Esophagus muscularis mucosa (tissue), 4 donors: ENCODE measurements at regions not wholly inside any gene's neighbourhood (a gene's known extent, or its start where the extent isn't known, plus 50 kb on each side); places are given as distances from the start of the nearest gene placed in this dataset.

Source experiments
- DNase-seq: peaks from one replicate; pipeline ENCODE4 v3.0.0-alpha.2; 2017; ENCODE audit errors: extremely low spot score
- H3K27ac ChIP-seq, 4 donors: fragments of 200-600 bp; sonication (generic); replicated peaks in 1 of 4; 1 replicate in 3 of 4; 2 replicates in 1 of 4; pipeline ENCODE4 v1.5.1; 2016 to 2019; ENCODE audit warnings: mild to moderate bottlenecking in 1 of 4
- H3K27me3 ChIP-seq, 4 donors: fragments of 200-600 bp; sonication (generic); one replicate each; pipeline versions ENCODE4 v1.5.1 to v1.6.0; 2016 to 2019
- H3K36me3 ChIP-seq, 4 donors: fragments of 200-600 bp; sonication (generic); one replicate each; pipeline ENCODE4 v1.5.1; 2016 to 2019
- H3K4me1 ChIP-seq, 4 donors: fragments of 200-600 bp; sonication (generic); one replicate each; pipeline ENCODE4 v1.5.1; 2016 to 2019
- H3K4me3 ChIP-seq, 4 donors: fragments of 200-600 bp; sonication (generic); 1 replicate in 2 of 4; 2 replicates in 2 of 4; pipeline ENCODE4 v1.5.1; 2016 to 2019; ENCODE audit warnings: mild to moderate bottlenecking in 4 of 4, moderate library complexity in 1 of 4
- H3K9me3 ChIP-seq, 4 donors: fragments of 200-600 bp; sonication (generic); 1 replicate in 3 of 4; 2 replicates in 1 of 4; pipeline ENCODE4 v1.5.1; 2016 to 2019
- CTCF ChIP-seq, 3 experiments: fragments of 200-600 bp in 2 of 3; fragments of 450-650 bp in 1 of 3; sonication (generic) in 2 of 3; IDR thresholded peaks; one replicate each; pipeline ENCODE4 v1.5.1; 2017 to 2019; ENCODE audit warnings: antibody characterized with exemption in 3 of 3, mild to moderate bottlenecking in 2 of 3, moderate library complexity in 1 of 3
- EP300 ChIP-seq: sonication (generic); formaldehyde crosslinking; IDR thresholded peaks from one replicate; pipeline ENCODE4 v1.6.1; 2017; ENCODE audit warnings: antibody characterized with exemption
- POLR2A ChIP-seq: fragments of 450-650 bp; IDR thresholded peaks from one replicate; pipeline ENCODE4 v1.6.1; 2017; ENCODE audit warnings: antibody characterized with exemption, moderate library complexity, mild to moderate bottlenecking, low read depth
- POLR2AphosphoS5 ChIP-seq, 2 donors: sonication (generic); formaldehyde crosslinking; IDR thresholded peaks; one replicate each; pipeline ENCODE4 v1.6.1; 2017; ENCODE audit warnings: antibody characterized with exemption in 2 of 2
- WGBS: methylation state at CpG from one replicate; pipeline ENCODE4 v1.1.5; 2018; 5-methylcytosine and 5-hydroxymethylcytosine counted together
- intact Hi-C: fragments of 100-400 bp; cut with DNase I; formaldehyde crosslinking; loops from one replicate; pipeline ENCODE4 v1.15.1; 2023

- H3K4me1 ChIP-seq, result peaks cover 0 to 8% (median 5%) of the 10 kb centered on the region in 4 donors
- intact Hi-C loops, result no loop called here
- TF ChIP-seq POLR2AphosphoS5 (IDR thresholded peaks at IDR 0.05) (no peak), CTCF (IDR thresholded peaks at IDR 0.05) (no peak), POLR2A (no peak), EP300 (no peak)
- no peaks in the 10 kb centered on the region for H3K27me3 ChIP-seq
- H3K36me3 ChIP-seq, result no peaks in the 10 kb centered on the region
- no peak overlapping the region for H3K4me3 ChIP-seq
- no peak for DNase-seq
- H3K9me3 ChIP-seq, result no peaks in the 10 kb centered on the region
- no peak overlapping the region for H3K27ac ChIP-seq
Observed at GRCh38 chr4:79088946-79089691, 149.9 kb upstream of the PAQR3 start.

- 89% methylated on average over 3 of the region's 3 CpGs for WGBS
- Histone ChIP-seq H3K4me1 (peaks cover 0 to 26% (median 15%) of the 10 kb centered on the region in 4 donors), H3K36me3 (no peaks in the 10 kb centered on the region), H3K27me3 (no peaks in the 10 kb centered on the region), H3K4me3 (no peak overlapping the region), H3K9me3 (peaks cover 0 to 5% (median 2%) of the 10 kb centered on the region in 4 donors), H3K27ac (peak overlapping the region in 1 of 4 donors; percentile 19)
- no peak for DNase-seq
- intact Hi-C loops, result no loop called here
- no peak for TF ChIP-seq POLR2AphosphoS5 (IDR thresholded peaks at IDR 0.05)
- no peak for TF ChIP-seq CTCF (IDR thresholded peaks at IDR 0.05)
- no peak for TF ChIP-seq EP300
- no peak for TF ChIP-seq POLR2A
Observed at GRCh38 chr4:79087071-79087470, 147.8 kb upstream of the PAQR3 start.

GRCh38 chr4:79083406-79084010 is 144.3 kb upstream of the PAQR3 start:
- H3K4me1 ChIP-seq, result peaks cover 0 to 29% (median 19%) of the 10 kb centered on the region in 4 donors
- H3K27ac ChIP-seq, result peak overlapping the region; percentile 70 to 86 (median 78)
- H3K9me3 ChIP-seq, result peaks cover 0 to 10% (median 4%) of the 10 kb centered on the region in 4 donors
- intact Hi-C loops, result loop anchor here (5.0 kb wide), 1 partner anchor 514 kb away; no protein-coding TSS in a partner anchor
- H3K36me3 ChIP-seq, result no peaks in the 10 kb centered on the region
- DNase-seq, result no peak
- H3K4me3 ChIP-seq, result peak overlapping the region in 2 of 4 donors; percentile 21 to 22
- 34% methylated on average over 2 of the region's 2 CpGs for WGBS
- no peaks in the 10 kb centered on the region for H3K27me3 ChIP-seq
- TF ChIP-seq EP300 (peak; percentile 99), POLR2AphosphoS5 (IDR thresholded peaks at IDR 0.05) (peak; percentile 91 to 93), POLR2A (no peak)

- peaks cover 0 to 33% (median 21%) of the 10 kb centered on the region in 4 donors for H3K4me1 ChIP-seq
- no peaks in the 10 kb centered on the region for H3K36me3 ChIP-seq
- TF ChIP-seq POLR2A, result no peak
- TF ChIP-seq POLR2AphosphoS5 (IDR thresholded peaks at IDR 0.05), result no peak
- peak; percentile 10 for TF ChIP-seq EP300
- no peak for TF ChIP-seq CTCF (IDR thresholded peaks at IDR 0.05)
- DNase-seq, result no peak
- intact Hi-C loops, result loop anchor here (5.0 kb wide), 1 partner anchor 514 kb away; no protein-coding TSS in a partner anchor
- peak overlapping the region; percentile 70 to 86 (median 78) for H3K27ac ChIP-seq
- 45% methylated on average over 6 of the region's 6 CpGs for WGBS
- peak overlapping the region in 2 of 4 donors; percentile 21 to 22 for H3K4me3 ChIP-seq
- no peaks in the 10 kb centered on the region for H3K27me3 ChIP-seq
- H3K9me3 ChIP-seq, result peaks cover 0 to 10% (median 4%) of the 10 kb centered on the region in 4 donors
Observed at GRCh38 chr4:79082997-79083396, 143.8 kb upstream of the PAQR3 start.

- DNase-seq, result no peak
- WGBS, result 77% methylated on average over 1 of the region's 1 CpG
- Histone ChIP-seq H3K4me3 (no peak overlapping the region), H3K4me1 (peaks cover 0 to 33% (median 21%) of the 10 kb centered on the region in 4 donors), H3K27ac (peak overlapping the region; percentile 70 to 86 (median 78)), H3K36me3 (no peaks in the 10 kb centered on the region), H3K9me3 (peaks cover 0 to 10% (median 4%) of the 10 kb centered on the region in 4 donors), H3K27me3 (no peaks in the 10 kb centered on the region)
- no peak for TF ChIP-seq POLR2AphosphoS5 (IDR thresholded peaks at IDR 0.05)
- TF ChIP-seq CTCF (IDR thresholded peaks at IDR 0.05), result no peak
- intact Hi-C loops, result loop anchor here (5.0 kb wide), 1 partner anchor 515 kb away; no protein-coding TSS in a partner anchor
Observed at GRCh38 chr4:79081973-79082372, 142.7 kb upstream of the PAQR3 start.
